Left renal pelvis (tissue), 4 donors: ENCODE measurements at regions not wholly inside any gene's neighbourhood (a gene's known extent, or its start where the extent isn't known, plus 50 kb on each side); places are given as distances from the start of the nearest gene placed in this dataset.

Source experiments
- DNase-seq, 4 donors: peaks; one replicate each; pipeline ENCODE4 v3.0.0-alpha.2; 2013; ENCODE audit warnings: low read depth in 4 of 4, low spot score in 3 of 4

GRCh38 chr13:40069173-40070044 lies 413.9 kb downstream of the COG6 start:
- peak in 3 of 4 donors; percentile 46 to 61 (median 46) for DNase-seq

- DNase-seq = no peak
Observed at GRCh38 chr13:40070357-40070756, 414.9 kb downstream of the COG6 start.

GRCh38 chr13:40072663-40073120 lies 417.2 kb downstream of the COG6 start:
- DNase-seq = no peak

- no peak for DNase-seq
Observed at GRCh38 chr13:40074338-40074737, 418.9 kb downstream of the COG6 start.

- DNase-seq = no peak
Observed at GRCh38 chr13:40075281-40075680, 419.8 kb downstream of the COG6 start.

- no peak for DNase-seq
Observed at GRCh38 chr13:40076765-40077362, 421.4 kb downstream of the COG6 start.

- no peak for DNase-seq
Observed at GRCh38 chr13:40077396-40078027, 422.1 kb downstream of the COG6 start.

GRCh38 chr13:40079721-40080120 lies 424.3 kb downstream of the COG6 start:
- no peak for DNase-seq

- DNase-seq = no peak
Observed at GRCh38 chr13:40080676-40081075, 425.2 kb downstream of the COG6 start.

GRCh38 chr13:40082639-40083038 lies 427.2 kb downstream of the COG6 start:
- no peak for DNase-seq

- no peak for DNase-seq
Observed at GRCh38 chr13:40083841-40084240, 428.4 kb downstream of the COG6 start.

- DNase-seq = no peak
Observed at GRCh38 chr13:40084934-40085333, 429.5 kb downstream of the COG6 start.

- no peak for DNase-seq
Observed at GRCh38 chr13:40087091-40088002, 431.9 kb downstream of the COG6 start.

- no peak for DNase-seq
Observed at GRCh38 chr13:40094056-40094455, 438.6 kb downstream of the COG6 start.

GRCh38 chr13:40095695-40096356 lies 440.4 kb downstream of the COG6 start:
- DNase-seq = no peak

- no peak for DNase-seq
Observed at GRCh38 chr13:40096357-40096901, 441.0 kb downstream of the COG6 start.

GRCh38 chr13:40098246-40098645 lies 442.8 kb downstream of the COG6 start:
- no peak for DNase-seq

- no peak for DNase-seq
Observed at GRCh38 chr13:40101708-40102359, 446.4 kb downstream of the COG6 start.

GRCh38 chr13:40102360-40102727 lies 446.9 kb downstream of the COG6 start:
- DNase-seq = no peak
